Nephron progenitor cell (in vitro differentiated cells): ENCODE measurements at regions not wholly inside any gene's neighbourhood (a gene's known extent, or its start where the extent isn't known, plus 50 kb on each side); places are given as distances from the start of the nearest gene placed in this dataset.

Experiments used
- DNase-seq: peaks from one replicate; pipeline ENCODE4 v3.0.0; 2021
- H3K27ac Mint-ChIP-seq: 2 replicates; pipeline ENCODE4 v1.8.0; 2021; ENCODE audit warnings: mild to moderate bottlenecking, moderate library complexity, mixed read lengths
- H3K27me3 Mint-ChIP-seq: 2 replicates; pipeline ENCODE4 v1.8.0; 2021; ENCODE audit warnings: mild to moderate bottlenecking, low read depth, mixed read lengths; ENCODE audit not compliant: poor library complexity
- H3K36me3 Mint-ChIP-seq: 2 replicates; pipeline ENCODE4 v1.8.0; 2021; ENCODE audit warnings: low read depth, mixed read lengths
- H3K4me1 Mint-ChIP-seq: 2 replicates; pipeline ENCODE4 v1.8.0; 2021; ENCODE audit warnings: mixed read lengths
- H3K4me3 Mint-ChIP-seq: 2 replicates; pipeline ENCODE4 v1.8.0; 2021; ENCODE audit warnings: mild to moderate bottlenecking, moderate library complexity, mixed read lengths
- H3K9me3 Mint-ChIP-seq: 2 replicates; pipeline ENCODE4 v1.8.0; 2021; ENCODE audit warnings: mild to moderate bottlenecking, moderate library complexity, mixed read lengths
- CTCF ChIP-seq: fragments of 200-600 bp; sonication (generic); IDR thresholded peaks from 2 replicates; pipeline ENCODE4 v1.5.0; 2021; ENCODE audit warnings: antibody characterized with exemption

DNA sequence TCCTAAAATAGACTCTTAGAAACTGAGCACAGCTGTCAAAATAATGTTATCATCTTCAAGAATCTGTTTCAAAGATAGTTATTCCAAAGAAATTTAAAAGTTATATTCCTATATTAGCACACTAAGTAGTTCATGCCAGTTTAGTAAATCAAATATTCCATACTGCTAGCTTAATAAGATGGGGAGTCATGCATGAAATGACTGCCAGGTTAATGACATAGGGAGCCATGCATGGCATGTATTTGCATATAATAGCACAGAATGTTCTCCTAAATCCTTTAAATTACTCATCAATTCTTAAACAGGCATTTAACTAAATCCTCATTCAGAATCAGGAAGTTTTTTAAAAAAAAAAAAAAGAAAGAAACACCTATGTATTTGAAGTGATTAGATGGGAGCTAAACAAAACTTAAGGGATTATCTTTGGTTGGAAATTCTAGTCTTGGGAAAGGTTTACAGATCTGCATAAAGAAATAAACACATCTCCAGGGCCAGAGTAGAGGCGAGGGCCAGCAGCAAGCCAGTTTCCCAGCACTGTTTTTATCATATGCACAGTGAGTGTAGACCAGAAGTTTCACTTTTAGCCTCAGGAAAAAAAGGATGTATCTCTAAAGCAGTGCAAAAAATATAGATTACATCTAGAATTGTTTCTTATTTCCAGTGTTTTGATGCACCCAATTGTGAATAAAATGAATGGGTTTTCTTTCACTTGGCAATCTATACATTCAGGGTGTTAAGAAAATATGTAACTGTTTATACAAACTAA lies 366.4 kb upstream of the AGTR1 start:
- peaks cover 3% of the 10 kb centered on the region for H3K9me3 Mint-ChIP-seq
- no peak overlapping the region for H3K27ac Mint-ChIP-seq
- H3K36me3 Mint-ChIP-seq, result no peaks in the 10 kb centered on the region
- no peak overlapping the region for H3K4me3 Mint-ChIP-seq
- H3K27me3 Mint-ChIP-seq, result peaks cover 3% of the 10 kb centered on the region
- no peak for TF ChIP-seq CTCF
- DNase-seq, result no peak
- H3K4me1 Mint-ChIP-seq, result peaks cover 26% of the 10 kb centered on the region

- H3K36me3 Mint-ChIP-seq, result no peaks in the 10 kb centered on the region
- no peak for TF ChIP-seq CTCF
- H3K4me3 Mint-ChIP-seq, result no peak overlapping the region
- H3K4me1 Mint-ChIP-seq, result peaks cover 26% of the 10 kb centered on the region
- H3K9me3 Mint-ChIP-seq, result peaks cover 3% of the 10 kb centered on the region
- H3K27me3 Mint-ChIP-seq, result peaks cover 3% of the 10 kb centered on the region
- no peak for DNase-seq
- H3K27ac Mint-ChIP-seq, result no peak overlapping the region
These were observed 365.2 kb upstream of the AGTR1 start for GRCh38 chr3:148332509-148332908.

DNA sequence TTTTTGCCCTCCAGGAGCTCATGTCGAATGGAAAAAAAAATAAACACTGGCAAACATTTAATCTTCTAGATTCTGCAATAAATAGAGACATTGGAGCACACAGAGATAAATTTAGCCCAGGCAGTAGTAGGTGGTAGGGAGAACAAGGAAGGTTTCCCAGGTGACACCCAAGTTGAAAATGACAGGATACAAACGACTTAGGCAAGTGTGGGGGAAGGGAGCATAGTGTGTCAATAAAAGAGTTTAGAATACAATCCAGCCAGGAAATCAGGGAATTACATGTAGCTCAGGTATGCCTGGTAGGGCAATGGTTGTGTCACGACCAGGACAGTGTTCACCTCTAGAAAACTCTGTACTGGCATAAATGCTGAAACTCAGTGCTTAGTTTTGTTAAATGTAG lies 364.6 kb upstream of the AGTR1 start:
- H3K27ac Mint-ChIP-seq, result no peak overlapping the region
- DNase-seq, result no peak
- TF ChIP-seq CTCF, result no peak
- no peaks in the 10 kb centered on the region for H3K36me3 Mint-ChIP-seq
- peaks cover 3% of the 10 kb centered on the region for H3K9me3 Mint-ChIP-seq
- peaks cover 26% of the 10 kb centered on the region for H3K4me1 Mint-ChIP-seq
- peaks cover 3% of the 10 kb centered on the region for H3K27me3 Mint-ChIP-seq
- H3K4me3 Mint-ChIP-seq, result no peak overlapping the region

GRCh38 chr3:148335612-148336011 lies 362.1 kb upstream of the AGTR1 start:
- H3K27ac Mint-ChIP-seq, result no peak overlapping the region
- H3K27me3 Mint-ChIP-seq, result peaks cover 3% of the 10 kb centered on the region
- no peaks in the 10 kb centered on the region for H3K36me3 Mint-ChIP-seq
- no peak for DNase-seq
- H3K9me3 Mint-ChIP-seq, result peaks cover 3% of the 10 kb centered on the region
- no peak overlapping the region for H3K4me3 Mint-ChIP-seq
- no peak for TF ChIP-seq CTCF
- peaks cover 13% of the 10 kb centered on the region for H3K4me1 Mint-ChIP-seq

DNA sequence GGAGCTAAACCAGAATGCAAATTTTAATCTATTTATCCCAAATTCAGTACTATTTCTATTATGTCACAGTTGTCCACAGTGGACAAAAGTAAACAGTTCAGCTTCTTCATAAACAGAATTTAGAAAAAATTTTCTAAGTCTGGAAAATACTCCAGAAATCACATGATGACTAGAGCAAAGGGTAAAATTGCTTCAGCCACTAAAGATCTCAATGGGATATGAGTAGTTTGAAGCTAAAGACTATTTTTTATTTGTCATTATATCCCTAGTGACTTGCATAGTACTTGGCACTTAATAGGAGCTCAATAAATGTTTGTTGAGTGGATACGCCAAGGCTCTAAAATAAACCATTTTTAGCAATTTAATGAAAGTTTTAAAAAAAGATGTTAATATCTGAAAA lies 354.3 kb upstream of the AGTR1 start:
- H3K27ac Mint-ChIP-seq, result no peak overlapping the region
- peaks cover 7% of the 10 kb centered on the region for H3K27me3 Mint-ChIP-seq
- no peak for DNase-seq
- H3K4me1 Mint-ChIP-seq, result no peaks in the 10 kb centered on the region
- TF ChIP-seq CTCF, result no peak
- no peak overlapping the region for H3K4me3 Mint-ChIP-seq
- H3K36me3 Mint-ChIP-seq, result no peaks in the 10 kb centered on the region
- peaks cover 13% of the 10 kb centered on the region for H3K9me3 Mint-ChIP-seq

- no peaks in the 10 kb centered on the region for H3K4me1 Mint-ChIP-seq
- peaks cover 8% of the 10 kb centered on the region for H3K27me3 Mint-ChIP-seq
- peaks cover 16% of the 10 kb centered on the region for H3K9me3 Mint-ChIP-seq
- no peak for TF ChIP-seq CTCF
- no peak for DNase-seq
- no peak overlapping the region for H3K27ac Mint-ChIP-seq
- H3K36me3 Mint-ChIP-seq, result no peaks in the 10 kb centered on the region
- H3K4me3 Mint-ChIP-seq, result no peak overlapping the region
These were observed 353.2 kb upstream of the AGTR1 start for GRCh38 chr3:148344521-148344920.
